PC-9 (cell line): ENCODE measurements at regions not wholly inside any gene's neighbourhood (a gene's known extent, or its start where the extent isn't known, plus 50 kb on each side); places are given as distances from the start of the nearest gene placed in this dataset.

Source experiments
- CTCF ChIP-seq: fragments of 200-600 bp; sonication (generic); conservative IDR thresholded peaks from 2 replicates; pipeline ENCODE4 v1.6.1; 2017; ENCODE audit warnings: mixed run types, antibody characterized with exemption, mild to moderate bottlenecking, moderate library complexity
- EZH2 ChIP-seq: fragments of 200-600 bp; sonication (generic); IDR thresholded peaks from 2 replicates; pipeline ENCODE4 v1.8.0; 2017; ENCODE audit warnings: antibody characterized with exemption, low read depth

- TF ChIP-seq CTCF (no peak), EZH2 (no peak)
These were observed 214.9 kb downstream of the RAP2A start for GRCh38 chr13:97648881-97649224.
